GM12878 (cell line): ENCODE measurements at regions not wholly inside any gene's neighbourhood (a gene's known extent, or its start where the extent isn't known, plus 50 kb on each side); places are given as distances from the start of the nearest gene placed in this dataset.

ENCODE experiments used
- ATAC-seq: fragments of 200-7000 bp; cut with Tn5 transposase; 3 replicates; pipeline ENCODE4 v1.9.1; 2020; ENCODE audit warnings: mild to moderate bottlenecking, moderate library complexity
- BruUV-seq: library from RNA; stranded (reverse); fragments of 400-500 nt; replicated peaks from 2 replicates; lab custom pipeline; 2021; lab: Mats Ljungman, UMichigan
- CTCF ChIA-PET: fragments of 300-600 bp; sonication (Branson Sonifier 250); formaldehyde crosslinking; extraction: SDS; loops from one replicate; lab custom pipeline; 2021; ENCODE audit warnings: inconsistent platforms; lab: Yijun Ruan, JAX
- POLR2A ChIA-PET: fragments of 350-600 bp; formaldehyde crosslinking; extraction: SDS; loops from one replicate; lab custom pipeline; 2021; ENCODE audit warnings: inconsistent platforms; lab: Charles Lee
- RAD21 ChIA-PET: fragments of 300-600 bp; sonication (Branson Sonifier 250); formaldehyde crosslinking; loops from one replicate; lab custom pipeline; 2023; ENCODE audit warnings: antibody characterized with exemption; ENCODE audit not compliant: unreplicated experiment; lab: Charles Lee
- SMC1A ChIA-PET: fragments of 300-600 bp; sonication (Branson Sonifier 250); formaldehyde crosslinking; loops from one replicate; lab custom pipeline; 2023; ENCODE audit not compliant: unreplicated experiment, uncharacterized antibody; lab: Charles Lee
- DNase-seq: peaks from one replicate; pipeline ENCODE4 v3.0.0-alpha.2; 2011; ENCODE audit warnings: low read depth, low spot score
- FAIRE-seq: peaks from 3 replicates; lab custom pipeline; 2011; peaks lifted over from hg19 to GRCh38; lab: Jason Lieb, UNC
- H2AFZ ChIP-seq: 2 replicates; pipeline ENCODE4 v1.6.0; 2011; ENCODE audit warnings: low read depth, low read length, control low read depth; ENCODE audit not compliant: control insufficient read depth
- H3K27ac ChIP-seq: 2 replicates; pipeline ENCODE4 v1.5.1; 2011; ENCODE audit warnings: control low read depth; ENCODE audit not compliant: control insufficient read depth, insufficient read depth
- H3K27me3 ChIP-seq, 2 experiments: replicated peaks in 1 of 2; 2 replicates each; pipeline versions ENCODE4 v1.6.0 to v1.6.1; 2011; ENCODE audit warnings: low read length in 1 of 2; ENCODE audit not compliant: control insufficient read depth in 2 of 2, insufficient read depth in 2 of 2
- H3K36me3 ChIP-seq, 2 experiments: 2 replicates each; pipeline ENCODE4 v1.5.1; 2011; ENCODE audit warnings: low read length in 1 of 2; ENCODE audit not compliant: control insufficient read depth in 2 of 2, insufficient read depth in 2 of 2
- H3K4me1 ChIP-seq: 2 replicates; pipeline ENCODE4 v1.6.1; 2011; ENCODE audit warnings: mild to moderate bottlenecking, low read length, moderate library complexity, mixed read lengths; ENCODE audit not compliant: control insufficient read depth, insufficient read depth
- H3K4me2 ChIP-seq: 2 replicates; pipeline ENCODE4 v1.6.0; 2011; ENCODE audit warnings: control low read depth; ENCODE audit not compliant: control insufficient read depth, insufficient read depth
- H3K4me3 ChIP-seq: fragments of 200-600 bp; sonication (generic); 2 replicates; pipeline ENCODE4 v1.5.1; 2016
- H3K79me2 ChIP-seq: 2 replicates; pipeline ENCODE4 v1.6.0; 2011; ENCODE audit warnings: low read length; ENCODE audit not compliant: control insufficient read depth, insufficient read depth
- H3K9ac ChIP-seq: 2 replicates; pipeline ENCODE4 v1.8.0; 2011; ENCODE audit warnings: low read length, control low read depth, mixed read lengths; ENCODE audit not compliant: control insufficient read depth, insufficient read depth
- H3K9me3 ChIP-seq: replicated peaks from 3 replicates; pipeline ENCODE4 v1.5.1; 2011; ENCODE audit warnings: mild to moderate bottlenecking, low read length; ENCODE audit not compliant: control insufficient read depth, insufficient read depth
- H4K20me1 ChIP-seq: 2 replicates; pipeline ENCODE4 v1.6.0; 2011; ENCODE audit not compliant: control insufficient read depth, insufficient read depth
- BCL11A ChIP-seq: IDR thresholded peaks from 2 replicates; pipeline ENCODE4 v1.6.1; 2011; ENCODE audit warnings: low read depth, low read length
- CBFB ChIP-seq: IDR thresholded peaks from 2 replicates; pipeline ENCODE4 v1.6.1; 2016; ENCODE audit warnings: antibody characterized with exemption, low read depth
- CREM ChIP-seq: IDR thresholded peaks from 2 replicates; pipeline ENCODE4 v1.6.1; 2014; ENCODE audit warnings: antibody characterized with exemption, low read depth
- STAT3 ChIP-seq: IDR thresholded peaks from 2 replicates; pipeline ENCODE4 v1.6.1; 2011; ENCODE audit warnings: low read depth, low read length, improper control_type of control experiment
- ZNF592 ChIP-seq: fragments of 450-650 bp; IDR thresholded peaks from 2 replicates; pipeline ENCODE4 v1.6.1; 2017; ENCODE audit warnings: mild to moderate bottlenecking, moderate library complexity
- ZNF687 ChIP-seq: fragments of 450-650 bp; IDR thresholded peaks from 2 replicates; pipeline ENCODE4 v1.6.1; 2017; ENCODE audit warnings: mild to moderate bottlenecking, moderate library complexity
- whole genome bisulfite sequencing: methylation state at CpG from one replicate; pipeline ENCODE4 v1.1.6; 2016; ENCODE audit warnings: low lambda C conversion rate; ENCODE audit not compliant: insufficient replicate concordance, insufficient coverage; ENCODE audit errors: missing lambda C conversion rate; 5-methylcytosine and 5-hydroxymethylcytosine counted together
- in situ Hi-C: fragments of 300-500 bp; cut with MboI; formaldehyde crosslinking; loops from 9 replicates; pipeline ENCODE4 v1.14.3; 2018; ENCODE audit warnings: mixed read lengths
- intact Hi-C: fragments of 100-400 bp; cut with micrococcal nuclease; formaldehyde crosslinking; loops from one replicate; pipeline ENCODE4 v1.14.2; 2022; ENCODE audit not compliant: unreplicated experiment

- DNase-seq (no peak), FAIRE-seq (no peak), ATAC-seq (no peak)
- Histone ChIP-seq H3K4me1 (no peaks in the 10 kb centered on the region), H3K27ac (no peak overlapping the region), H3K27me3 (peaks cover 0 to 3% of the 10 kb centered on the region in 2 experiments; a peak in 1 of 4 replicates), H3K79me2 (no peaks in the 10 kb centered on the region), H3K4me3 (no peak overlapping the region), H3K9me3 (no peaks in the 10 kb centered on the region), H4K20me1 (no peaks in the 10 kb centered on the region), H3K4me2 (no peak overlapping the region), H3K9ac (no peak overlapping the region), H3K36me3 (no peaks in the 10 kb centered on the region), H2AFZ (no peak overlapping the region)
- RAD21 ChIA-PET, result no interaction called here
- no TSS peak for BruUV-seq
- POLR2A ChIA-PET, result no interaction called here
- 49% methylated on average over 5 of the region's 5 CpGs for WGBS
- intact Hi-C loops, result no loop called here
- in situ Hi-C loops, result no loop called here
- CTCF ChIA-PET, result no interaction called here
- SMC1A ChIA-PET, result no interaction called here
- TF ChIP-seq CBFB (no peak), ZNF687 (no peak), CREM (no peak), ZNF592 (no peak), BCL11A (no peak), STAT3 (no peak)
- TF ChIP-seq, all 136 proteins: peak for 0
These were observed 145.3 kb downstream of the SP3 start for GRCh38 chr2:173819852-173820251.
